IMR-90 (cell line): ENCODE measurements at regions not wholly inside any gene's neighbourhood (a gene's known extent, or its start where the extent isn't known, plus 50 kb on each side); places are given as distances from the start of the nearest gene placed in this dataset.

Experiments
- ATAC-seq: fragments of 200-7000 bp; cut with Tn5 transposase; 2 replicates; pipeline ENCODE4 v1.9.1; 2020; ENCODE audit warnings: low read depth, mild to moderate bottlenecking, moderate library complexity
- BruUV-seq: library from RNA; stranded (reverse); fragments of 400-500 nt; replicated peaks from 2 replicates; lab custom pipeline; 2021; lab: Mats Ljungman, UMichigan
- CTCF ChIA-PET: fragments of 300-600 bp; formaldehyde crosslinking; extraction: SDS; loops from one replicate; lab custom pipeline; 2021; ENCODE audit warnings: antibody characterized with exemption; lab: Yijun Ruan, JAX
- POLR2A ChIA-PET: fragments of 300-600 bp; sonication (Branson Sonifier 250); formaldehyde crosslinking; loops from one replicate; lab custom pipeline; 2022; ENCODE audit warnings: antibody characterized with exemption; ENCODE audit not compliant: unreplicated experiment; lab: Charles Lee
- DNase-seq: peaks from one replicate; pipeline ENCODE4 v3.0.0; 2013
- H2AFZ ChIP-seq: replicated peaks from 2 replicates; pipeline ENCODE3; 2013; ENCODE audit warnings: low read length, mild to moderate bottlenecking; ENCODE audit not compliant: poor library complexity
- H2AK5ac ChIP-seq: 2 replicates; pipeline ENCODE4 v1.6.1; 2013; ENCODE audit warnings: low read depth, low read length, inconsistent platforms
- H2AK9ac ChIP-seq: replicated peaks from 2 replicates; pipeline ENCODE3; 2013; ENCODE audit warnings: mild to moderate bottlenecking, low read depth, low read length, moderate library complexity; ENCODE audit not compliant: poor library complexity
- H2BK120ac ChIP-seq: 2 replicates; pipeline ENCODE4 v1.6.1; 2013; ENCODE audit warnings: low read depth, low read length, inconsistent platforms
- H2BK15ac ChIP-seq: 3 replicates; pipeline ENCODE4 v1.6.1; 2013; ENCODE audit warnings: low read depth, low read length, inconsistent platforms
- H2BK20ac ChIP-seq: 2 replicates; pipeline ENCODE4 v1.6.1; 2013; ENCODE audit warnings: low read depth, mild to moderate bottlenecking, inconsistent platforms, low read length, moderate library complexity
- H2BK5ac ChIP-seq: 2 replicates; pipeline ENCODE4 v1.6.1; 2013; ENCODE audit warnings: mild to moderate bottlenecking, low read depth, low read length, inconsistent platforms; ENCODE audit not compliant: poor library complexity, severe bottlenecking
- H3K14ac ChIP-seq: replicated peaks from 2 replicates; pipeline ENCODE4 v1.6.1; 2013; ENCODE audit warnings: low read depth, low read length, inconsistent platforms
- H3K18ac ChIP-seq: 2 replicates; pipeline ENCODE4 v1.6.1; 2013; ENCODE audit warnings: low read depth, low read length, control low read depth
- H3K23ac ChIP-seq: 2 replicates; pipeline ENCODE4 v1.6.1; 2013; ENCODE audit warnings: low read depth, low read length, inconsistent platforms
- H3K27ac ChIP-seq: 2 replicates; pipeline ENCODE4 v1.5.1; 2013; ENCODE audit warnings: mild to moderate bottlenecking, control low read depth, low read length; ENCODE audit not compliant: insufficient read depth
- H3K27me3 ChIP-seq: 2 replicates; pipeline ENCODE4 v1.6.1; 2013; ENCODE audit warnings: low read length; ENCODE audit not compliant: control insufficient read depth, insufficient read depth
- H3K36me3 ChIP-seq: 2 replicates; pipeline ENCODE4 v1.6.1; 2013; ENCODE audit warnings: low read length, mixed read lengths; ENCODE audit not compliant: control insufficient read depth, insufficient read depth
- H3K4ac ChIP-seq: 2 replicates; pipeline ENCODE4 v1.6.1; 2013; ENCODE audit warnings: low read depth, low read length, inconsistent platforms
- H3K4me1 ChIP-seq: 2 replicates; pipeline ENCODE4 v1.6.1; 2013; ENCODE audit warnings: low read length, mixed read lengths; ENCODE audit not compliant: control insufficient read depth, insufficient read depth
- H3K4me2 ChIP-seq: 2 replicates; pipeline ENCODE4 v1.6.1; 2013; ENCODE audit warnings: low read depth, mild to moderate bottlenecking, control low read depth, low read length, moderate library complexity
- H3K4me3 ChIP-seq: 2 replicates; pipeline ENCODE4 v1.5.1; 2013; ENCODE audit warnings: low read depth, mild to moderate bottlenecking, control low read depth, low read length, moderate library complexity; ENCODE audit not compliant: insufficient read depth
- H3K56ac ChIP-seq: 2 replicates; pipeline ENCODE4 v1.6.1; 2013; ENCODE audit warnings: low read length, inconsistent platforms; ENCODE audit not compliant: insufficient read depth; ENCODE audit errors: extremely low read depth
- H3K79me1 ChIP-seq, 2 experiments: 2 replicates each; pipeline ENCODE4 v1.6.1; 2013; ENCODE audit warnings: low read length in 2 of 2, inconsistent platforms in 1 of 2, low read depth in 1 of 2
- H3K9ac ChIP-seq: 2 replicates; pipeline ENCODE4 v1.6.1; 2013; ENCODE audit warnings: low read depth, low read length, control low read depth
- H3K9me1 ChIP-seq: 2 replicates; pipeline ENCODE4 v1.6.1; 2013; ENCODE audit warnings: low read length, inconsistent platforms; ENCODE audit not compliant: insufficient read depth
- H3K9me3 ChIP-seq: 2 replicates; pipeline ENCODE4 v1.6.1; 2013; ENCODE audit warnings: low read length; ENCODE audit not compliant: control insufficient read depth, insufficient read depth
- H4K20me1 ChIP-seq: 2 replicates; pipeline ENCODE4 v1.6.1; 2013; ENCODE audit warnings: low read length, inconsistent platforms; ENCODE audit not compliant: insufficient read depth
- H4K5ac ChIP-seq: 2 replicates; pipeline ENCODE4 v1.6.1; 2013; ENCODE audit warnings: mild to moderate bottlenecking, low read depth, low read length, control low read depth
- H4K8ac ChIP-seq, 2 experiments: 2 replicates each; pipeline ENCODE4 v1.6.1; 2013; ENCODE audit warnings: low read depth in 2 of 2, low read length in 2 of 2, control low read depth in 1 of 2, inconsistent platforms in 1 of 2
- H4K91ac ChIP-seq: 2 replicates; pipeline ENCODE4 v1.6.1; 2013; ENCODE audit warnings: low read depth, low read length, inconsistent platforms; ENCODE audit not compliant: insufficient read depth
- BHLHE40 ChIP-seq: fragments of 150-350 bp; IDR thresholded peaks from 2 replicates; pipeline ENCODE4 v1.6.1; 2016; ENCODE audit warnings: mild to moderate bottlenecking, low read depth, low read length
- CEBPB ChIP-seq: IDR thresholded peaks from 2 replicates; pipeline ENCODE4 v1.6.1; 2012; ENCODE audit warnings: low read depth, low read length, improper control_type of control experiment
- CHD1 ChIP-seq: IDR thresholded peaks from 2 replicates; pipeline ENCODE4 v1.6.1; 2012; ENCODE audit warnings: low read depth, low read length, improper control_type of control experiment
- ELK1 ChIP-seq: fragments of 150-350 bp; IDR thresholded peaks from 2 replicates; pipeline ENCODE4 v1.6.1; 2016; ENCODE audit warnings: low read depth, mild to moderate bottlenecking, low read length, moderate library complexity, borderline replicate concordance
- MAZ ChIP-seq: IDR thresholded peaks from 2 replicates; pipeline ENCODE4 v1.6.1; 2012; ENCODE audit warnings: low read depth, mild to moderate bottlenecking, low read length, improper control_type of control experiment, moderate library complexity, borderline replicate concordance
- NFE2L2 ChIP-seq: fragments of 150-350 bp; IDR thresholded peaks from 2 replicates; pipeline ENCODE4 v1.6.1; 2016; ENCODE audit warnings: low read depth, mild to moderate bottlenecking, low read length
- POLR2A ChIP-seq: IDR thresholded peaks from 2 replicates; pipeline ENCODE4 v1.6.1; 2012; ENCODE audit warnings: mild to moderate bottlenecking, low read depth, low read length
- RAD21 ChIP-seq: IDR thresholded peaks from 2 replicates; pipeline ENCODE4 v1.6.1; 2012; ENCODE audit warnings: low read length, improper control_type of control experiment
- RCOR1 ChIP-seq: IDR thresholded peaks from 2 replicates; pipeline ENCODE4 v1.6.1; 2012; ENCODE audit warnings: mild to moderate bottlenecking, low read length, improper control_type of control experiment; ENCODE audit not compliant: insufficient replicate concordance
- RFX5 ChIP-seq: IDR thresholded peaks from 2 replicates; pipeline ENCODE4 v1.8.0; 2012; ENCODE audit warnings: low read depth, mild to moderate bottlenecking, low read length, moderate library complexity
- SMC3 ChIP-seq: fragments of 150-350 bp; IDR thresholded peaks from 2 replicates; pipeline ENCODE4 v1.6.1; 2016; ENCODE audit warnings: low read depth, mild to moderate bottlenecking, antibody characterized with exemption, low read length, moderate library complexity
- USF2 ChIP-seq: fragments of 150-350 bp; IDR thresholded peaks from 2 replicates; pipeline ENCODE4 v1.6.1; 2017; ENCODE audit warnings: mild to moderate bottlenecking, antibody characterized with exemption, low read length, low read depth
- WGBS, 2 experiments: methylation state at CpG; one replicate each; pipeline versions ENCODE4 v1.1.5 to v1.1.7; 2013; ENCODE audit warnings: missing lambda C conversion rate in 2 of 2; ENCODE audit not compliant: insufficient read length in 1 of 2; ENCODE audit errors: extremely low coverage in 2 of 2; 5-methylcytosine and 5-hydroxymethylcytosine counted together
- dilution Hi-C: fragments of 300-500 bp; cut with HindIII; formaldehyde crosslinking; loops from one replicate; pipeline ENCODE4 v1.14.3; 2018; ENCODE audit warnings: low sequenced_read_pairs; ENCODE audit not compliant: unreplicated experiment
- in situ Hi-C: fragments of 300-500 bp; cut with MboI; formaldehyde crosslinking; loops from 3 replicates; pipeline ENCODE4 v1.14.3; 2019; ENCODE audit warnings: low sequenced_read_pairs, inconsistent platforms, mixed read lengths
- intact Hi-C: fragments of 100-400 bp; cut with micrococcal nuclease; formaldehyde crosslinking; loops from 2 replicates; pipeline ENCODE4 v1.10.0; 2022
- TF ChIP-seq, protein P1 (sequence below): conservative IDR thresholded peaks from 2 replicates; pipeline ENCODE4 v1.5.1; 2012; ENCODE audit warnings: mild to moderate bottlenecking, low read depth, low read length, improper control_type of control experiment

DNA sequence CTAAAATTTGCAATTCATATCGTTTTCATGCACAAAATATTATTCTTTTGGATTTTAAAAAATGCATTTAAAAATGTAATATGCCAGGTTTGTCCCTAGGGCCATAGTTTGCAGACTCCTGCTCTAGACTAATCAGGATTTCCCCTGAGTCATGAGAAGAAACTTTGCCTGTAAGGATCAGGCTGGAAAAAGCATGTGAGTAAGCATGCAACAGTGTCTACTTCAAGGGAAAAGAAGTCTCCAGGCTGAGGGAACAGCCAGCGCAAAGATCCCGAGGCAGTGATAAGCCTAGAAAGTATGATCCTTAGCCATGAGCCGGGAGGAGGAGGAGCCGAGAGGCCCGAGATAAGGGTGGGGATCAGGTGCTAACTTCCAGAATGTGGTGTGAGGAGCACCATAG, 382.8 kb upstream of the CFAP20DC start:
- ChIA-PET POLR2A (no interaction called here), CTCF (no interaction called here)
- Histone ChIP-seq H3K4me2 (no peak overlapping the region), H3K14ac (no peak overlapping the region), H3K36me3 (no peaks in the 10 kb centered on the region), H2BK120ac (no peak overlapping the region), H2BK15ac (no peak overlapping the region), H3K9me1 (peaks cover 3% of the 10 kb centered on the region), H4K91ac (no peak overlapping the region), H2AK9ac (no peak overlapping the region), H3K18ac (no peak overlapping the region), H3K9me3 (no peaks in the 10 kb centered on the region), H3K9ac (no peak overlapping the region), H3K4me3 (no peak overlapping the region), H2AFZ (no peak overlapping the region), H3K4ac (no peak overlapping the region), H4K20me1 (no peaks in the 10 kb centered on the region), H3K56ac (no peak overlapping the region), H2BK5ac (no peak overlapping the region), H3K27ac (no peak overlapping the region), H3K23ac (no peak overlapping the region), H2BK20ac (no peak overlapping the region), H4K5ac (no peak overlapping the region), H3K4me1 (peaks cover 4% of the 10 kb centered on the region), H3K27me3 (no peaks in the 10 kb centered on the region; the same call in 1 of the 2 replicates), H3K79me1 (no peaks in the 10 kb centered on the region), H2AK5ac (no peak overlapping the region), H4K8ac (no peak overlapping the region)
- dilution Hi-C loops, result no loop called here
- ATAC-seq (no peak), DNase-seq (peak; percentile 24)
- intact Hi-C loops, result no loop called here
- WGBS, 2 experiments, result no CpG with 5 or more reads among the region's 6 CpGs
- no TSS peak for BruUV-seq
- TF ChIP-seq BHLHE40 (no peak), NFE2L2 (no peak), RFX5 (no peak), CEBPB (no peak), POLR2A (no peak), CHD1 (no peak), SMC3 (no peak), RCOR1 (no peak), ELK1 (no peak), MAZ (no peak), RAD21 (no peak), USF2 (no peak)
- TF ChIP-seq, protein P1, sequence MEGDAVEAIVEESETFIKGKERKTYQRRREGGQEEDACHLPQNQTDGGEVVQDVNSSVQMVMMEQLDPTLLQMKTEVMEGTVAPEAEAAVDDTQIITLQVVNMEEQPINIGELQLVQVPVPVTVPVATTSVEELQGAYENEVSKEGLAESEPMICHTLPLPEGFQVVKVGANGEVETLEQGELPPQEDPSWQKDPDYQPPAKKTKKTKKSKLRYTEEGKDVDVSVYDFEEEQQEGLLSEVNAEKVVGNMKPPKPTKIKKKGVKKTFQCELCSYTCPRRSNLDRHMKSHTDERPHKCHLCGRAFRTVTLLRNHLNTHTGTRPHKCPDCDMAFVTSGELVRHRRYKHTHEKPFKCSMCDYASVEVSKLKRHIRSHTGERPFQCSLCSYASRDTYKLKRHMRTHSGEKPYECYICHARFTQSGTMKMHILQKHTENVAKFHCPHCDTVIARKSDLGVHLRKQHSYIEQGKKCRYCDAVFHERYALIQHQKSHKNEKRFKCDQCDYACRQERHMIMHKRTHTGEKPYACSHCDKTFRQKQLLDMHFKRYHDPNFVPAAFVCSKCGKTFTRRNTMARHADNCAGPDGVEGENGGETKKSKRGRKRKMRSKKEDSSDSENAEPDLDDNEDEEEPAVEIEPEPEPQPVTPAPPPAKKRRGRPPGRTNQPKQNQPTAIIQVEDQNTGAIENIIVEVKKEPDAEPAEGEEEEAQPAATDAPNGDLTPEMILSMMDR, result no peak
- in situ Hi-C loops, result no loop called here
